Mesodermal cell (in vitro differentiated cells): ENCODE measurements at regions not wholly inside any gene's neighbourhood (a gene's known extent, or its start where the extent isn't known, plus 50 kb on each side); places are given as distances from the start of the nearest gene placed in this dataset.

Experiments used
- H3K27ac ChIP-seq: 2 replicates; pipeline ENCODE4 v1.7.0; 2013; ENCODE audit warnings: mild to moderate bottlenecking, low read depth, low read length, moderate library complexity; ENCODE audit not compliant: severe bottlenecking
- H3K36me3 ChIP-seq: 2 replicates; pipeline ENCODE4 v1.7.1; 2013; ENCODE audit warnings: mild to moderate bottlenecking, low read length, moderate library complexity; ENCODE audit not compliant: control insufficient read depth, insufficient read depth
- H3K4me1 ChIP-seq: one replicate; pipeline ENCODE4 v1.7.1; 2013; ENCODE audit warnings: mild to moderate bottlenecking, low read length; ENCODE audit not compliant: insufficient read depth, control insufficient read depth, poor library complexity, severe bottlenecking
- H3K4me3 ChIP-seq: 2 replicates; pipeline ENCODE4 v1.7.0; 2013; ENCODE audit warnings: low read length, control low read depth, mild to moderate bottlenecking; ENCODE audit not compliant: insufficient read depth, poor library complexity, severe bottlenecking; ENCODE audit errors: extremely low read depth
- H3K9me3 ChIP-seq: 2 replicates; pipeline ENCODE4 v1.7.1; 2013; ENCODE audit warnings: mild to moderate bottlenecking, low read length, moderate library complexity; ENCODE audit not compliant: control insufficient read depth
- WGBS, 2 experiments: methylation state at CpG; one replicate each; pipeline ENCODE4 v1.1.5; 2013; ENCODE audit warnings: missing lambda C conversion rate in 2 of 2; ENCODE audit not compliant: insufficient coverage in 2 of 2; 5-methylcytosine and 5-hydroxymethylcytosine counted together

GRCh38 chr18:14921547-14921946 is 173.6 kb downstream of the ANKRD30B start:
- no peaks in the 10 kb centered on the region for H3K4me1 ChIP-seq
- H3K36me3 ChIP-seq: no peaks in the 10 kb centered on the region
- WGBS, 2 experiments: 76% methylated on average over 2 of the region's 4 CpGs; no CpG with 5 or more reads in 1 of the 2 experiments
- no peak overlapping the region for H3K4me3 ChIP-seq
- H3K27ac ChIP-seq: no peak overlapping the region
- peaks cover 78% of the 10 kb centered on the region for H3K9me3 ChIP-seq

- Histone ChIP-seq H3K4me3 (no peak overlapping the region), H3K4me1 (no peaks in the 10 kb centered on the region), H3K36me3 (no peaks in the 10 kb centered on the region), H3K9me3 (peaks cover 76% of the 10 kb centered on the region), H3K27ac (no peak overlapping the region)
- 85% methylated on average over 2 of the region's 3 CpGs; no CpG with 5 or more reads in 1 of the 2 experiments for WGBS, 2 experiments
These were observed 174.1 kb downstream of the ANKRD30B start for GRCh38 chr18:14922031-14922430.

- no peaks in the 10 kb centered on the region for H3K36me3 ChIP-seq
- WGBS, 2 experiments: 50 to 72% methylated on average over 4 of the region's 4 CpGs
- no peaks in the 10 kb centered on the region for H3K4me1 ChIP-seq
- H3K27ac ChIP-seq: no peak overlapping the region
- H3K4me3 ChIP-seq: no peak overlapping the region
- H3K9me3 ChIP-seq: peaks cover 73% of the 10 kb centered on the region
These were observed 175.1 kb downstream of the ANKRD30B start for GRCh38 chr18:14922965-14923565.

GRCh38 chr18:14924226-14924625 is 176.3 kb downstream of the ANKRD30B start:
- Histone ChIP-seq H3K27ac (no peak overlapping the region), H3K36me3 (no peaks in the 10 kb centered on the region), H3K4me1 (no peaks in the 10 kb centered on the region), H3K9me3 (peaks cover 64% of the 10 kb centered on the region), H3K4me3 (no peak overlapping the region)
- WGBS, 2 experiments: 83 to 85% methylated on average over 1 of the region's 4 CpGs

GRCh38 chr18:14925281-14925709 is 177.3 kb downstream of the ANKRD30B start:
- H3K9me3 ChIP-seq: peaks cover 59% of the 10 kb centered on the region
- WGBS, 2 experiments: 69 to 71% methylated on average over 1 of the region's 3 CpGs
- H3K4me1 ChIP-seq: no peaks in the 10 kb centered on the region
- H3K36me3 ChIP-seq: no peaks in the 10 kb centered on the region
- no peak overlapping the region for H3K27ac ChIP-seq
- no peak overlapping the region for H3K4me3 ChIP-seq

GRCh38 chr18:14927701-14928100 is 179.7 kb downstream of the ANKRD30B start:
- Histone ChIP-seq H3K4me3 (no peak overlapping the region), H3K4me1 (no peaks in the 10 kb centered on the region), H3K27ac (no peak overlapping the region), H3K36me3 (no peaks in the 10 kb centered on the region), H3K9me3 (peaks cover 50% of the 10 kb centered on the region)
- WGBS, 2 experiments: 46 to 50% methylated on average over 2 of the region's 3 CpGs

- Histone ChIP-seq H3K27ac (no peak overlapping the region), H3K36me3 (no peaks in the 10 kb centered on the region), H3K4me3 (no peak overlapping the region), H3K4me1 (no peaks in the 10 kb centered on the region), H3K9me3 (peaks cover 48% of the 10 kb centered on the region)
- WGBS, 2 experiments: 83 to 88% methylated on average over 5 to 6 of the region's 6 CpGs
These were observed 180.4 kb downstream of the ANKRD30B start for GRCh38 chr18:14928396-14928795.

GRCh38 chr18:14930076-14930475 is 182.1 kb downstream of the ANKRD30B start:
- Histone ChIP-seq H3K9me3 (peaks cover 46% of the 10 kb centered on the region), H3K27ac (no peak overlapping the region), H3K36me3 (no peaks in the 10 kb centered on the region), H3K4me3 (no peak overlapping the region), H3K4me1 (no peaks in the 10 kb centered on the region)
- WGBS, 2 experiments: 62 to 67% methylated on average over 2 of the region's 3 CpGs

GRCh38 chr18:14930576-14930975 is 182.6 kb downstream of the ANKRD30B start:
- Histone ChIP-seq H3K4me3 (no peak overlapping the region), H3K9me3 (peaks cover 46% of the 10 kb centered on the region), H3K27ac (no peak overlapping the region), H3K36me3 (no peaks in the 10 kb centered on the region), H3K4me1 (no peaks in the 10 kb centered on the region)
- no CpG with 5 or more reads among the region's 2 CpGs for whole genome bisulfite sequencing, 2 experiments

GRCh38 chr18:14933049-14933851 is 185.3 kb downstream of the ANKRD30B start:
- Histone ChIP-seq H3K27ac (no peak overlapping the region), H3K36me3 (no peaks in the 10 kb centered on the region), H3K4me1 (no peaks in the 10 kb centered on the region), H3K4me3 (no peak overlapping the region), H3K9me3 (peaks cover 44% of the 10 kb centered on the region)
- 60 to 70% methylated on average over 9 to 11 of the region's 12 CpGs for WGBS, 2 experiments

- Histone ChIP-seq H3K27ac (no peak overlapping the region), H3K36me3 (no peaks in the 10 kb centered on the region), H3K4me1 (no peaks in the 10 kb centered on the region), H3K9me3 (peaks cover 51% of the 10 kb centered on the region), H3K4me3 (no peak overlapping the region)
- 68 to 79% methylated on average over 8 of the region's 10 CpGs for WGBS, 2 experiments
These were observed 186.0 kb downstream of the ANKRD30B start for GRCh38 chr18:14933964-14934363.
